NCI-H2196 treated with DMSO at 0.1 percent for 48 hours (cell line): ENCODE measurements at regions not wholly inside any gene's neighbourhood (a gene's known extent, or its start where the extent isn't known, plus 50 kb on each side); places are given as distances from the start of the nearest gene placed in this dataset.

Experiments
- DNase-seq: peaks from one replicate; lab custom pipeline; 2025; ENCODE audit not compliant: unreplicated experiment; lab: John Stamatoyannopoulos, UW

GRCh38 chr9:115914291-115914690, 239.3 kb upstream of the PAPPA start:
- no peak for DNase-seq

- no peak for DNase-seq
Observed at GRCh38 chr9:115921301-115921700, 232.3 kb upstream of the PAPPA start.

- DNase-seq = no peak
Observed at GRCh38 chr9:115922444-115922843, 231.1 kb upstream of the PAPPA start.

GRCh38 chr9:115923410-115923809, 230.2 kb upstream of the PAPPA start:
- DNase-seq = no peak

GRCh38 chr9:115923903-115924668, 229.5 kb upstream of the PAPPA start:
- no peak for DNase-seq

GRCh38 chr9:115924669-115924987, 229.0 kb upstream of the PAPPA start:
- DNase-seq = no peak

- no peak for DNase-seq
Observed at GRCh38 chr9:115925424-115925823, 228.2 kb upstream of the PAPPA start.

GRCh38 chr9:115930472-115930871, 223.1 kb upstream of the PAPPA start:
- DNase-seq = no peak

GRCh38 chr9:115938479-115938878, 215.1 kb upstream of the PAPPA start:
- DNase-seq = no peak

GRCh38 chr9:115939065-115939765, 214.4 kb upstream of the PAPPA start:
- no peak for DNase-seq

- DNase-seq = no peak
Observed at GRCh38 chr9:115941561-115942315, 211.9 kb upstream of the PAPPA start.

GRCh38 chr9:115943431-115944165, 210.0 kb upstream of the PAPPA start:
- no peak for DNase-seq

GRCh38 chr9:115944166-115944948, 209.2 kb upstream of the PAPPA start:
- no peak for DNase-seq

GRCh38 chr9:115945009-115945431, 208.6 kb upstream of the PAPPA start:
- DNase-seq = no peak

- DNase-seq = no peak
Observed at GRCh38 chr9:115946530-115946929, 207.1 kb upstream of the PAPPA start.

- DNase-seq = no peak
Observed at GRCh38 chr9:115951977-115952376, 201.6 kb upstream of the PAPPA start.

- DNase-seq = no peak
Observed at GRCh38 chr9:115952430-115953292, 200.9 kb upstream of the PAPPA start.

- no peak for DNase-seq
Observed at GRCh38 chr9:115956371-115956770, 197.2 kb upstream of the PAPPA start.

GRCh38 chr9:115957585-115957984, 196.0 kb upstream of the PAPPA start:
- no peak for DNase-seq
